GM21786 (cell line): ENCODE measurements at regions not wholly inside any gene's neighbourhood (a gene's known extent, or its start where the extent isn't known, plus 50 kb on each side); places are given as distances from the start of the nearest gene placed in this dataset.
"Not testable (repeated sequence)": the region's sequence is repeated elsewhere in the genome, so short reads cannot be mapped to it uniquely, and the experiment has no call there.

ENCODE experiments used
- ATAC-seq: cut with Tn5 transposase; IDR thresholded peaks from one replicate; pipeline ENCODE4 v1.9.1; 2021; ENCODE audit not compliant: unreplicated experiment

DNA sequence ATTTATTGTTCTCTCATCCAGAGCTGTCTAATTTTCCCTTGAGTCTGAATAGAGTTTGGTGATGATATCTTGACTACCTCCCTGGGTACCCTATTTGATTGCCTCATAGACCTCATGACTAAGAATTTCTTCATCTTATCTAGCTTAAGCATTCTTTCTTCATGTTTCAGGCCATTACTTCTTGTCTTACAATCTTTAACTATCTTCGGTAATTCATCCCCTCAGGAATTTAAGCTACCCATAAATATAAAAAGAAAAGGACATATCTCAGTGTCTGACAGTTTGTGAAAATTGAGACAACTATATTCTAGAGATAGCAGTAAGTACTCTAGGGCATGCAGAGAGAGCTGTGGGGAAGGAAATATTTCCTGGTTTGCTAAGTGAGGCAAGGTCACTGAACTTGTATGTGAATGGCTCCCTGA, 466.1 kb upstream of the GRID2 start:
- ATAC-seq: no peak

GRCh38 chr4:91838181-91838861, 465.4 kb upstream of the GRID2 start:
- no peak for ATAC-seq

DNA sequence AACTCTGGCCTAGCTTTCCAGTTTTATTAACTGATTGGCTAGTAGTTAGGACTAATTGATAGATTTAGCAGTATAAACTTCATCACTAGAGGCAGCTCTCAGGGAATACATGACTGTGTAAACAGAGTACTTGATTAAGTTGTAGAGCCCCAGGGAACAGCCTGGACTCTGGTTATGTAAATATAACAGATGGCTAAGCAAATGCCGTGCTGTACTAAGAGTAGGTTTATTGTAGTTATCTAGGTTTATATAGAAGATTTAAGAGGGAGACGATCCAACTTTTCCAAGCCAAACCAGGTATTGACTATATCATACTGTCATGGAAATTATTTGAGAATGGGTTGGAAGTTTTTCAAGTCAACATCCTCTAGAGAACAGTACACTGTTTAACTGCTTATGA, 463.4 kb upstream of the GRID2 start:
- no peak for ATAC-seq

DNA sequence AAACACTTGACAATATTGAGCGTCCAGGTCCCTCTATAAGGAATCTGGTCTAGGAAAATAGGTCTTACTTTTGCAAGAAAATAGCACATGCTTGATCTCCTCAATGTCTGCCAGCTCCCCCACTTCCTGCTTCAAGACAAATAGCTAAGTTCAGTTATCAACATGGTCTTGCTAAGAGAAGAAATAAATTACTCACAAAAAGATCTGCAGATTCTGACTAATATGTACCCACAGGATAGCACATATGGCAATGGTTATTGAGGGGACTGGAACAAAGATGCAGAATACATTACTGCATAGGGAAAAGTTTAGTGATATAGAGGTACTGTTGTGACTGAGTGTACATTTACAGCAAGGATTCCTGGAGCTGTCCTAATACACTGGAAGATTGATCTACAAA, 457.5 kb upstream of the GRID2 start:
- no peak for ATAC-seq

DNA sequence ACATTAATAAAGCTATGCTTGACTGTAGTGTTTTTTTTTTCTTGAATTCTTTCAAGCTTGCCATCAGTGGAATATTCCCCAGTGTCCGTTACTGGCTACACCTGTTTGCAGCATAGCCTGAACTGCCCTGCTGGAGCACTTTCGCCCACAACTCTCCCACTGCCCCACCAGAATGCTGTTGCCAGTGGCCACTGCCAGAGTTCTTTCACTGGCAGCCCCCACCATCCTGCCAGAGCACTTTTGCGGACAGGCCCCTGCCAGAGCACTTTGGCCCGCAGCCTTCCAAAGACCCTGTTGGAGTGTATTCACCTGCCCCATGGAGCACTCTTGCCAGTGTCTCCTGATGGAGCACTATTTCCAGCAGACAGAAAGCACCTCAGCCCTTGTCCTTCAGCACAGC, 452.3 kb upstream of the GRID2 start:
- no peak for ATAC-seq

DNA sequence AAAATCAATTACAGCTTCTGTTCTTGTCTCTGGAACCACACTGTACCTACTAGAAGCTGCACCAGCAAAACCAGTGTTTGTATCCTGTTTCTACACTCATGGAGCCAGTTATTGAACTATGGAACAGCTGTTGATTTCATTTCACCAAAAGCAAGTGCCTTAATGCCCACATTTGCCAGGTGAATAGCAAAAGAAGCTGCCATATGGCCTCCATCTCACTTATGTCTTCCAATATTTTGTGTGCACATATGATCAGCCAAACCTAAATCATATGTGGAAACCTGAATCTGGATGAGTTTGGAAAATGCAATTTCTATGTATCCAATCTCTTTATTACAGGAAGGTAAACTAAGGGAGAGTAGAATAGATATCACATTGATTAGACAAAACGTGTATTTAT, 415.8 kb upstream of the GRID2 start:
- ATAC-seq: no peak

DNA sequence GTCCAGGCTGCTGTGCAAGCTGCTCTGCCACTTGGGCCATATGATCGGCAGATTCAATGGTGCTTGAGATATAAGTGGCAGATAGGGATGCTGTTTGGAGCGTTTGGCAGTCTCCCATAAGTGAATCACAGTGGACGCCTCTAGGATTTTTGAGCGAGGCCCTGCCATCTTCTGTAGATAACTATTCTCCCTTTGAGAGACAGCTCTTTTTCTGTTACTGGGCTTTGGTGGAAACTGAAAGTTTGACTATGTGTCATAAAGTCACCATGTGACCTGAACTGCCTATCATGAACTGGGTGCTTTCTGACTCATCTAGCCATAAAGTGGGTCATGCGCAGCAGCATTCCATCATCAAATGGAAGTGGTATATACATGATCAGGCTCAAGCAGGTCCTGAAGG, 412.5 kb upstream of the GRID2 start:
- not testable (repeated sequence) for ATAC-seq

DNA sequence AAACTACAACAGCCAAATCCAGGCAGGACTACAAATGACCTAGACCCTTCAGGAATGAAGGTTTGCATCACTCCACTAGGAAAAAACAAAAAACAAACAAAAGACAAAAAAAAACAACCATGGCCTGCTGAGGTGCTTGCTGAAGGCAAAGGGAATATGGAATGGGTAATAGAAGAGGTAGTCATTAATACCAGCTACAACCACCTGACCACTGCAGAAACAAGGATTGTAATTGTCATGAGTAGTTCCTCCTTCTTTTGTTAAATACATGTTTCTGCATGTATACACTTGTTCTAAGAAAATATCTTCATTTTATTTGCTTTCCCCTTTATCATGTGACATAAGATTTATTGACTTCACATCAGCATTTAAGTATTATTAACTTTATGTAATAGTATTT, 409.8 kb upstream of the GRID2 start:
- no peak for ATAC-seq

DNA sequence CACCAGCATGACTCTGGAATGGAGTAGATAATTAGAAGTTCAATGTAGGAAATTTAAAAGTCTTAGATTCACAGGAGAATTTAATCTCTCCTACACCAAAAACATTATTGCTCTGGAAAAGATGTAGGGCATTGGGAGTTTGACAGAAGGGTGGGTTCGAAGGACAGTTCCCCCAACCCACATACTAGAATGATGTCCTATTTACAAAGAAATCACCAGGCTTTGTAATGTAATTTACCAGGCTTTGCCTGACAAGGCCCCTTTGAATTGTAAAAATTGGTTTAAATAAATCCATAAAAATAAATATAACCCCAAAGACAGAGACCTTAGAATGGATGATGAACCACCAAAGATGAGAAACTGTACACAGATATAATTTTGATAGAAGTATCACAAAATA, 399.2 kb upstream of the GRID2 start:
- no peak for ATAC-seq

DNA sequence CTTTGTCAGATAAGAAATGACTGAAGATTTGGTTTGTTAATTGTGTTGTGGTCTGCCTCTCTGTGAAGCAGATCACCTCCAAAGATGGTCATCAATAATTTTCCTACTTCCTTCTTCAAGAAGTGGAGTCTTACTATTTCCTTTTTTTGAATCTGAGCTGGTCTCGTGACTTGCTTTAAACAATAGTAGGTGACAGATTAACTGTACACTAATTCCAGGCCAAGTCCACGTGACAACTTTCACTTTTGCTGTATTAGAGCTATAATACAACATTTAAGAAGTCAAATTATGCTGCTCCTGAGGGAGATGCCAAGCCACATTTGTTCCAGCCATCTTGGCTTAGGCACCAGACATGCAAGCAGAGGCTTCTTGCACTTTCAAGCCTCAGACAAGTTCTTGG, 393.8 kb upstream of the GRID2 start:
- peak; percentile 48 for ATAC-seq

DNA sequence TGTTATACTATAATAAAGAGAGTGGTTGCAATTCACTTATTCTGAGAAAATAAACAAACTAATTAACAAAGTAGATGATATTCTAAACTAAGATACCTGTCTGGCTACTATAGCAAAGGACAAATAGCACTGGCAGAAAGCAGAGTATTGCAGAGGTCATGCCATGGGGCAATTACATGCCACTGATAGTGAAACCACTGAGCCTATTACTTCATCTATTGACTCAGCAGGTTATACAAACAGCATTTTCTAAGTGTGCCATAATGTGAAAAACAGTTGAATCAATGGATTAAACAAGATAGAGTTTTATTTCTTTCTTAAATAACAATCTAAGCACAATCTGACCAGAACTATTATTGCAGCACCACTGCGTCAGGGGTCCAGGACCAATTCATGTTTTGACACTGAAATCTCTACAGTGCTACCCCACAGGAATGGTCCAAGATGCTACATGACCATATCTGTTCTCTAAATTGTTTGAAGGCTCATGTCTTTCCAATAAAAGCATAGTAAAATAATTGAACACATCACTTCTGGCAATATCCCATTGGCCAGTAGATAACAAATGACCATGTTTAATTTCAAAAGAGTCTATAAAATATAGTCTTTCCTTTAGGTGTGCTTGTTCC, 389.5 kb upstream of the GRID2 start:
- ATAC-seq: no peak

DNA sequence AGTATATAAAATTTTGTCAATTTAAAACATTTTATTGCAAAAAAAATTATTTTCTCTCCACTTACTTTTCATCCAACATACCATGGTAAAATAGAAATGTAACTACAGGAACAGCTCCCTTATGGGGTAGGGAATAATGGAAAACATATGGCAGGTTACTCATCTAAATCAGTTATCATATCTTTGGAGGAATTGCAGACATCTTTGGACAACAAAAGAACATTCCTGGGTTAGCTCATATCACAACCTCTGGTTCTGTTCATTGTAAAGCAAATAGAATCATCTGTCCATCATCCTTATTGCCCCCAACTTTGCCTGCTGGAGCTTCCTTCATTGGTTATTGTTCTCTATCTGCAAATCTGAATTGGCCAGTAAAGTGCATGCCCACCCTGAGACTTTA, 387.5 kb upstream of the GRID2 start:
- no peak for ATAC-seq

- ATAC-seq: no peak
Measured at GRCh38 chr4:91924625-91925024, 379.1 kb upstream of the GRID2 start.

- ATAC-seq: no peak
Measured at GRCh38 chr4:91935217-91935616, 368.5 kb upstream of the GRID2 start.

DNA sequence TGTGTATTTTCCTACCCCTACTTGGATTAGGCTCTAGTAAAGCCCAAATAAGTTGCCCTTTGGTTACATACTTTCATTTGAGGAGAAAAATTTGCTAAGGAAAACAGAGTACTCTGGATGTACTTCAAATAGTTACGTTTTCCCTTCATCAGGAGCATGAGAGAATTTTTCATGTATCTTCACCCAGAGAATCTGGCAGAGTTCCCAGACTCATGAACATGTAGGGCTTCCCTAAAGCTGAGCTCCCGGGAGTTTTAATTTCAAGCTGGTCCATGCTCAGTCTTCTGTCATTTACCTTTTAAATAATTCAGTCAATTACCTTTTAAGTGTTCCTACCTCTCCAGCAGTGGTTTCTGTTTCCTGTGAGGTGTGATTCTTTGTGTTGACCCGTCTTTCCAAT, 367.5 kb upstream of the GRID2 start:
- ATAC-seq: no peak

GRCh38 chr4:91957963-91958362, 345.8 kb upstream of the GRID2 start:
- ATAC-seq: no peak

GRCh38 chr4:91958596-91958995, 345.2 kb upstream of the GRID2 start:
- ATAC-seq: no peak

- no peak for ATAC-seq
Measured at GRCh38 chr4:91961504-91961903, 342.3 kb upstream of the GRID2 start.

- ATAC-seq: no peak
Measured at GRCh38 chr4:91963486-91963885, 340.3 kb upstream of the GRID2 start.

DNA sequence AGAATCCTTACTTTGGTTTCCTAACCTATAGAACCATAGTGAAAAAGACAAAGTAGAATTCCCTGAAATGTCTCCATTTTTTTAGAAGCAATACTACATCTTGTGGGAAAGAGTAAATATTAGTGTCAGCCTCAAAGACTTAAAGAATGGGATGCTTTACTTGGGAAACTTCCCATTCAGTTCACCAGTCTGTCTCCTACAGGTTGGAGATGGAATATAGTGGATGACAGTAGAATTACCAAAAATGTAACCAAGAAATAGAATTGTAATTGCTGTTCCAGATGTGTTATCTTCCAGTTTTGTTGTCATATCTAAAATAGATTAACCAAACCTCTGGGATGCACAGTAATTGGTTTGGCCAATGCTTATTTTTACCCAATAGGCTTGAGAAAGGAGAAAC, 338.6 kb upstream of the GRID2 start:
- no peak for ATAC-seq

DNA sequence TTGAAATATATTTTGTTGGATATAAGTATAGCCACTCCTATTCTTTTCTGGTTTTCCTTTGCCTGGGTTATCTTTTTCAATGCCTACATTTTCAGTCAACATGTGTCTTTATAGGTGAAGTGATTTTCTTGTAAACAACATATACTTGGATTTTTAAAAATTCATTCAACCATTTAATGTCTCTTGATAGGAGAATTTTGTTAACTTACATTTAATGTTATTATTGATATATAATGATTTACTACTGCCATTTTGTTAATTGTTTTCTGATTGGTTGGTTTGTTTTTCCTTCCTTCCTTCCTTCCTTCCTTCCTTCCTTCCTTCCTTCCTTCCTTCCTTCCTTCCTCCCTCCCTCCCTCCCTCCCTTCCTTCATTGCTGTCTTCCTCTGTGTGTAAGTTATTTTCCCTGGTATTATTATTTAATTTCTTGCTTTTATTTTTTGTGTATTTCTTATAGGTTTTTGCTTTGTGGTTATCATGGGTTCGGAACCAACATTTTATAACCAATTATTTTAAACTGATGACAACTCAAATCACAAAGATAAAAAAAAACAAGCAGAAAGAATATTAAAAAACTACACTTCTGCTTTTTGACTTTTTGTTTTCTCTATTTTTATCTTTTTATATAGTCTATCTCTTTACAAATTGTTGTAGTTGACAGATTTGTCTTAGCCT, 330.1 kb upstream of the GRID2 start:
- no peak for ATAC-seq

DNA sequence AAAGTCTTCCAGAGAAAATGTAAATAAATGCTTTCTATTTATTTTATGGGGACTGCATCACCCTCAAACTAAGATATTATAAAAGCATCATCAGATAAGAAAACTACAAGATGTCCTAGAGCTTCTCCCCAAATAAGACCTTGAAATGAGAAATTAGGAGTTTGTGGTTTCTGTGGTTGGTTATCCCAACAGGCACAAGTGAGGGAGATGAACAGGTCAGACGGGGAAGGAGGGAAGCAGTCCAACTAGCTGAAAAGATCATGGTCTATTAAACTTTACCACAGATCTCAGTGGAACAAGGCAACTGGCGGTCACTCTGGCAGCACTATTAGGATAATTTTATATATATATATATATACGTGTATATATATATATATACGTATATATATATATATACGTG, 319.3 kb upstream of the GRID2 start:
- ATAC-seq: no peak

DNA sequence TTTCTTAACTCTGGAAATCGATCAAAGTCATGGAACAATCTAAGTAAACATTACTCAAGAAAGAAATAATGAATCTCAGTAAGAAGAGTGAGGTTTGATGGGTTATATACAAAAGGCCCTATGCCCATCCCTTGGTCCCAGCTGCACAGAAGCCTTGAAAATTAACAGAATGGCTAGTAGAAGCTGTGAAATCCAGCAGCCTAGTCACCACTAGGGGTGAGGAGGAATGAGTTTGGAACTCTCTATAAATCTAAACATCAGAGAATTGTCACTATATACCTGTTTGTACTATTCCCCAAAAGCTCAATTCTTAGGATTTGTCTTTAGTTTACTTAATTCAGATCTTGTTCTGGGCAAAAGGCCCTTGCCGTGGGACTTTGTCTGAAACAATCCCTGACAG, 313.9 kb upstream of the GRID2 start:
- ATAC-seq: no peak
